ENCODE measurements at regions not wholly inside any gene's neighbourhood (a gene's known extent, or its start where the extent isn't known, plus 50 kb on each side); places are given as distances from the start of the nearest gene placed in this dataset.

DNA sequence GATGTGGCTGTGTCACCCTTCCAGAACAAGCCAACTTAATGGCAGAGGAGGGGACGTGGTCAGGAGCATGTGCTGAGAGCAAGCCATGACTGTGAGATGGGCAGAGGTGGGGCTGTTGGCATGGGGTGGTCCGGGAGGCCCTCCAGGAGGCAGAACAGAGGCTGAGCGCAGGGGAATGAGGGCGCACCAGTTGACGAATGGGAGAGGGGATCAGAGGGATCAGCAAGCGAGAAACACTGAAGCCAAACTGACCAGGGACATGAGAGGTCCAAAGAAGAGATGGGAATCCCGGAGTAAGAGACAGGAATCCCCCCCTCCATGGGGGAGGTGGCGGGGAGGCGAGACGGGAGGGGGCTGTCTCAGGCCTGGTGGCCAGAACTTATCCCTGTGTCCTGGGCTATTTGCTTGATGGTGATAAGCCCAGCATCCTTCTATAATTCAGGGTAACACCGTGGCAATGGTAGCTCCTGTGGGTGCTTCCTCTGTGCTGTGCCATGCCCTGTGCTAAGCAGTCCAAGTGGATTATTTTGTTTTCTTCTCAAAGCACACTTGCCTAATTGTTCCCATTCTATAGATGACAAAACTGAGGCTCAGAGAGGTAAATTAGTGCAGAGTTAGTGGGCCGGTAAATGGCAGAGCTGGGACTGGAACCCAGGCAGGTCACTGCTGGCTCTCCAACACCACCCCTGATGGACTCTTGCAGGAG is 83.4 kb upstream of the SHISAL1 start:
- no peak for DNase-seq (ENCODE audit: low read depth)
- TF ChIP-seq, protein P1, sequence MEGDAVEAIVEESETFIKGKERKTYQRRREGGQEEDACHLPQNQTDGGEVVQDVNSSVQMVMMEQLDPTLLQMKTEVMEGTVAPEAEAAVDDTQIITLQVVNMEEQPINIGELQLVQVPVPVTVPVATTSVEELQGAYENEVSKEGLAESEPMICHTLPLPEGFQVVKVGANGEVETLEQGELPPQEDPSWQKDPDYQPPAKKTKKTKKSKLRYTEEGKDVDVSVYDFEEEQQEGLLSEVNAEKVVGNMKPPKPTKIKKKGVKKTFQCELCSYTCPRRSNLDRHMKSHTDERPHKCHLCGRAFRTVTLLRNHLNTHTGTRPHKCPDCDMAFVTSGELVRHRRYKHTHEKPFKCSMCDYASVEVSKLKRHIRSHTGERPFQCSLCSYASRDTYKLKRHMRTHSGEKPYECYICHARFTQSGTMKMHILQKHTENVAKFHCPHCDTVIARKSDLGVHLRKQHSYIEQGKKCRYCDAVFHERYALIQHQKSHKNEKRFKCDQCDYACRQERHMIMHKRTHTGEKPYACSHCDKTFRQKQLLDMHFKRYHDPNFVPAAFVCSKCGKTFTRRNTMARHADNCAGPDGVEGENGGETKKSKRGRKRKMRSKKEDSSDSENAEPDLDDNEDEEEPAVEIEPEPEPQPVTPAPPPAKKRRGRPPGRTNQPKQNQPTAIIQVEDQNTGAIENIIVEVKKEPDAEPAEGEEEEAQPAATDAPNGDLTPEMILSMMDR (conservative IDR thresholded peaks at IDR 0.05; ENCODE audit: control insufficient read depth, insufficient read depth, low read depth, low read length) = no peak
- H3K4me3 ChIP-seq (ENCODE audit: control insufficient read depth, low read depth, low read length) = no peak overlapping the region

DNA sequence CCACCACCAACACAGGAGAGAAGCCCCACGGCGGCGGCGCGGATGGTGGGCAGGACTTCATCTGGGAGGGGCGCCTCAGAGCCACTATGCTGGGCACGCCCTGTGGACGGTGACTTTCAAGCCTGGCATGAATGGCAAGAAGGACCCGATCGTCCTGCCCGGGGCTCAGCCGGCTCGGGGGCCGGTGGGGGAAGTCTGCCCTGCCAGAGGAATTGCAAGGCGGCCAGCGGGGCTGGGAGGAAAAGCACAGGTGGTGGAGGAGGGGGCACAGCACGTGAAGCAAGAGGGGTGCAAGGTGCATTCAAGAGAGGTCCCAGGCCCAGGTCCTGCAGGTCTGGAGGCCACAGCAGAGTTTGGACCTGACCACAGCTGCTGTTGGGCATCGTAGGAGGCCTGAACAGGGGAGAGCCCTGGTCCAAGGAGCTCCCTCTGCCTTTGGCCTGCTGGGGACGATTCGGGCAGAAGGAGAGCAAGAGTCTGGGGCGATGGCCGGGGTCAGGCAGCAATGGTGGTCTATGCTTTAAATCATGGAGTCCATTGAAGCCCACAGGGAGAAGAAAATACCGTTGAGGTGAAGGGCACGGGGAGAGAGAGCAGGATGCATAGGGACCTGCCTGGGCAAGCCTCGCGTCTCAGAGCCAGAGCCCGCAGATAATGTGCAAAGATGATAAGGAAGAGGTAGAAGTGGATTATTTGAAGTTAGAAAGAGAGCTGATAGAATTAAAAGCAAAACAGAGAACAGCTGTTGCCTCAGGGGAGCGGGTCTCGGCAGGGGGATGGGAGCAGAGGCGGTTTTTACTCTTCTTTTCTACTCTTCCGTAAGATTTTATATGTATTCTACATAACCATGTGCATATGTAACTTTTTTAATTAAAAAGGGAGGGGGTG is 82.6 kb upstream of the SHISAL1 start:
- TF ChIP-seq, protein P1 (conservative IDR thresholded peaks at IDR 0.05; ENCODE audit: control insufficient read depth, insufficient read depth, low read depth, low read length) = no peak
- no peak for DNase-seq (ENCODE audit: low read depth)
- no peak overlapping the region for H3K4me3 ChIP-seq (ENCODE audit: control insufficient read depth, low read depth, low read length)

DNA sequence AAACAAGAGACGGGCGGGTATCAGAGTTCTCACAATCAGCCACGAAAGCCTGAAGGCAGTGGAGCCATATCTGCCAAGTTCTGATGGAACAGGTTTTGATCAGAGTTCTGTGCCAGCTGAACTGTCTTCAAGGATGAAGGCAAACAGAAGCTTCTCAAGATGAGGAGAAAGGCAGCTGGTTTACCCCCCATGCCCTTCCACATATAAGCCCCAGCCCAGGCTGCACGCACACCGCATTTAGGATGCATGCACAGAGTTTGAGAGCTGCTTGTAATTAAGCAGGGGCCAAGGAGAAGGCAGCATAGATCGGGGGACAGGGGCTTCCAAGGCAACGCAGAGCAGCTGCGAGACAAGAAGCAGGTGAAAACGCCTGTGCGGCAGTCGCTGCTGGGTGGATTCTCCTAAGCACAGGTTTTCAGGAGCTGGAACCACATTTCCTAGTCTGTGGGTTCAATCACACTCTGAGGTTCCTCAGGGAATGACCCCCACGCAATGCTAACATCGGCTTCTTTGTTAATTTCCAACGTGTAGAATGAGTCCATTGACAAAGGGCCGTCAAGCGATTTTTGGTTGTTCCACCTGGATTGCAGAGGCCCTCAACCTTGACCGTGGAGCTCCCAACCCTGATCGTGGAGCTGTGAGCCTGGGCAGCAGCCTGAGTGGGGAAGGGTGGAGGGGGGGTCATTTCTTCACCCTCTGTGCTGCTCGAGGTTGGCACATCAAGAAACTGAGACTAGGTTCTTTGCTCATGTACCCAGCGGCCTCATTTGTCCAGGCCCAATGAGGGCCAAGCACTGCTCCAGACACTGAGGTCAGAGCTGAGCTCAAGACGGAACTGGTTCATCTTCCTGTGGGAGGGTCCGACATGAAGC is 81.7 kb upstream of the SHISAL1 start:
- no peak overlapping the region for H3K4me3 ChIP-seq (ENCODE audit: control insufficient read depth, low read depth, low read length)
- no peak for DNase-seq (ENCODE audit: low read depth)
- TF ChIP-seq, protein P1 (conservative IDR thresholded peaks at IDR 0.05; ENCODE audit: control insufficient read depth, insufficient read depth, low read depth, low read length) = no peak

DNA sequence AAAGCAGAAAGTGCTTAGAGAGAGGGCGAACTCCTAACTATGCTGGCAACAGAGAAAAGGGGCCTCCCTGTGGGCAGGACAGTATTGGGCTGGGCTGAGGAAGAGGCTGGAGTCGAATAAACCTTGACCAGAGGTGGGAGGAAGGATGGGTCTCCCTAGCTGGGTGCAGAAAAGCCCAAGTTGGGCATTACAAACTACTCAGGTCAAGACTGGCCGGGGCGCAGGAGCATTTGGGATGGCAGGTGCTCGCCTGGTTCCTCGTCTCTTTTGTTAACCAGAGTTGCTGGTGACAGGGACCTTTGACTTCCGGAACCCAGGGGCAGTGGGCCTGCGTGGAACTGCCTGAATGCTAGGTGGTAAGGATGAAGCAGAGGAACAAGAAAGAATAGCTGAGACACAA is 80.3 kb upstream of the SHISAL1 start:
- DNase-seq (ENCODE audit: low read depth) = no peak
- TF ChIP-seq, protein P1 (conservative IDR thresholded peaks at IDR 0.05; ENCODE audit: control insufficient read depth, insufficient read depth, low read depth, low read length) = no peak
- no peak overlapping the region for H3K4me3 ChIP-seq (ENCODE audit: control insufficient read depth, low read depth, low read length)

DNA sequence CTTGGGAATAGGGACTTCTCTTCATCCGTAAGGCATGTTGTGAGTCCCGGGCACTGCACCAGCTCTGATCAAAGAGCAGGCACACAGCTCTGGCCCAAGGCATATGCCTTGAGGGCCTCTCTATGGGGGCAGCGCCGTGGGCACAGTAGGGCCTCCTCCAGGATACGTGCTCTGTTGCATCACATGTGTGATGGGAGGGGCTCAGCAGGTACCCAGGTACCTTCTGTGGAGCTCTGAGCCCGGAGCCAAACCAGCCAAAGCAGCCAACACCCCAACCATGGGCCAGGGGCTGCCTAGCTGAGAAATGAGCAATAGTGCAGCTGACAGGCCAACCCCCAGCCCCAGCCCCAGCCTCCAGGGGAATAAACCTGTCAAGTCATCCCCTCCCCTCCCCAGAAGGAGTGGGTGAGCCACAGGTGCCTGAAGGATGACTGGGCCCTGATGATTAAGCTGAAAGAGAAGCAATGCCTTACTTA is 79.7 kb upstream of the SHISAL1 start:
- no peak for DNase-seq (ENCODE audit: low read depth)
- TF ChIP-seq, protein P1 (conservative IDR thresholded peaks at IDR 0.05; ENCODE audit: control insufficient read depth, insufficient read depth, low read depth, low read length) = no peak
- H3K4me3 ChIP-seq (ENCODE audit: control insufficient read depth, low read depth, low read length) = no peak overlapping the region

Data from fibroblast of mammary gland (primary cell).